HL-60 (cell line): ENCODE measurements at regions not wholly inside any gene's neighbourhood (a gene's known extent, or its start where the extent isn't known, plus 50 kb on each side); places are given as distances from the start of the nearest gene placed in this dataset.

Experiments
- POLR2AphosphoS5 ChIP-seq: IDR thresholded peaks from 2 replicates; pipeline ENCODE4 v1.6.1; 2012; ENCODE audit warnings: low read depth
- TF ChIP-seq, protein P1 (sequence below): IDR thresholded peaks from one replicate; pipeline ENCODE4 v1.5.1; 2011; ENCODE audit warnings: low read length, control low read depth, inconsistent platforms; ENCODE audit not compliant: insufficient read depth
- TF ChIP-seq, protein P2 (sequence below): IDR thresholded peaks from 2 replicates; pipeline ENCODE4 v1.6.1; 2012; ENCODE audit warnings: low read depth; ENCODE audit not compliant: insufficient replicate concordance

DNA sequence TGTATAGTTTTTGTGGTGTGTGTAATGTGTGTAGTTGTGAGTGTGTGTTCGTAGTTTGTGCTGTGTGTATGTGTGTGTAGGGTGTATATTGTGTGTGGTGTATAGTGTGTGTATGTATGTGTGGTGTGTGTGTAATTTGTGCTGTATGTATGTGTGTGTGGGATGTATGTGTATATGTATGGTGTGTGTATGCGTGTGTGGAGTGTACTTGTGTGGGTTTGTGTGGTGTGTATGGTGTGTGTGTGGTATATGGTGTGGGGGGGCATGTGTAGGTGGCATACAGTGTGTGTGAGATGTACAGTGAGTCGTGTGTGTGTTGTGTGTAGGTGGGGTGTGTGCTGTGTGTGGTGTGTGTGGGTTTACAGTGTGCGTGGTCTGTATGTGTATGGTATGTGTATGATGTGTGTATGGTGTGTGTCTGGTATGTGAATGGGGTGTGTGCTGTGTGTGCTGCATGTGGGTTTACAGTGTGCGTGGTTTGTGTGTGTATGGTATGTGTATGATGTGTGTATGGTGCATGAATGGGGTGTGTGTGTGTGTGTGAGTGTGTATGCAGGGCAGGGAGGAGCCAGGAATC, 125.2 kb downstream of the GADD45G start:
- TF ChIP-seq, protein P1, sequence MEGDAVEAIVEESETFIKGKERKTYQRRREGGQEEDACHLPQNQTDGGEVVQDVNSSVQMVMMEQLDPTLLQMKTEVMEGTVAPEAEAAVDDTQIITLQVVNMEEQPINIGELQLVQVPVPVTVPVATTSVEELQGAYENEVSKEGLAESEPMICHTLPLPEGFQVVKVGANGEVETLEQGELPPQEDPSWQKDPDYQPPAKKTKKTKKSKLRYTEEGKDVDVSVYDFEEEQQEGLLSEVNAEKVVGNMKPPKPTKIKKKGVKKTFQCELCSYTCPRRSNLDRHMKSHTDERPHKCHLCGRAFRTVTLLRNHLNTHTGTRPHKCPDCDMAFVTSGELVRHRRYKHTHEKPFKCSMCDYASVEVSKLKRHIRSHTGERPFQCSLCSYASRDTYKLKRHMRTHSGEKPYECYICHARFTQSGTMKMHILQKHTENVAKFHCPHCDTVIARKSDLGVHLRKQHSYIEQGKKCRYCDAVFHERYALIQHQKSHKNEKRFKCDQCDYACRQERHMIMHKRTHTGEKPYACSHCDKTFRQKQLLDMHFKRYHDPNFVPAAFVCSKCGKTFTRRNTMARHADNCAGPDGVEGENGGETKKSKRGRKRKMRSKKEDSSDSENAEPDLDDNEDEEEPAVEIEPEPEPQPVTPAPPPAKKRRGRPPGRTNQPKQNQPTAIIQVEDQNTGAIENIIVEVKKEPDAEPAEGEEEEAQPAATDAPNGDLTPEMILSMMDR: no peak
- no peak for TF ChIP-seq POLR2AphosphoS5
- TF ChIP-seq, protein P2, sequence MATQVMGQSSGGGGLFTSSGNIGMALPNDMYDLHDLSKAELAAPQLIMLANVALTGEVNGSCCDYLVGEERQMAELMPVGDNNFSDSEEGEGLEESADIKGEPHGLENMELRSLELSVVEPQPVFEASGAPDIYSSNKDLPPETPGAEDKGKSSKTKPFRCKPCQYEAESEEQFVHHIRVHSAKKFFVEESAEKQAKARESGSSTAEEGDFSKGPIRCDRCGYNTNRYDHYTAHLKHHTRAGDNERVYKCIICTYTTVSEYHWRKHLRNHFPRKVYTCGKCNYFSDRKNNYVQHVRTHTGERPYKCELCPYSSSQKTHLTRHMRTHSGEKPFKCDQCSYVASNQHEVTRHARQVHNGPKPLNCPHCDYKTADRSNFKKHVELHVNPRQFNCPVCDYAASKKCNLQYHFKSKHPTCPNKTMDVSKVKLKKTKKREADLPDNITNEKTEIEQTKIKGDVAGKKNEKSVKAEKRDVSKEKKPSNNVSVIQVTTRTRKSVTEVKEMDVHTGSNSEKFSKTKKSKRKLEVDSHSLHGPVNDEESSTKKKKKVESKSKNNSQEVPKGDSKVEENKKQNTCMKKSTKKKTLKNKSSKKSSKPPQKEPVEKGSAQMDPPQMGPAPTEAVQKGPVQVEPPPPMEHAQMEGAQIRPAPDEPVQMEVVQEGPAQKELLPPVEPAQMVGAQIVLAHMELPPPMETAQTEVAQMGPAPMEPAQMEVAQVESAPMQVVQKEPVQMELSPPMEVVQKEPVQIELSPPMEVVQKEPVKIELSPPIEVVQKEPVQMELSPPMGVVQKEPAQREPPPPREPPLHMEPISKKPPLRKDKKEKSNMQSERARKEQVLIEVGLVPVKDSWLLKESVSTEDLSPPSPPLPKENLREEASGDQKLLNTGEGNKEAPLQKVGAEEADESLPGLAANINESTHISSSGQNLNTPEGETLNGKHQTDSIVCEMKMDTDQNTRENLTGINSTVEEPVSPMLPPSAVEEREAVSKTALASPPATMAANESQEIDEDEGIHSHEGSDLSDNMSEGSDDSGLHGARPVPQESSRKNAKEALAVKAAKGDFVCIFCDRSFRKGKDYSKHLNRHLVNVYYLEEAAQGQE: no peak
